OCI-LY3 (cell line): ENCODE measurements at regions not wholly inside any gene's neighbourhood (a gene's known extent, or its start where the extent isn't known, plus 50 kb on each side); places are given as distances from the start of the nearest gene placed in this dataset.

Experiments used
- CTCF ChIP-seq: fragments of 200-600, 300-600 bp; sonication (generic); IDR thresholded peaks from 2 replicates; pipeline ENCODE4 v1.5.1; 2014; ENCODE audit warnings: antibody characterized with exemption, low read length, low read depth
- EZH2phosphoT487 ChIP-seq: fragments of 200-600 bp; shearing (Covaris generic); IDR thresholded peaks from 2 replicates; pipeline ENCODE4 v1.6.1; 2018; ENCODE audit warnings: antibody characterized with exemption, mixed run types, low read depth

- TF ChIP-seq CTCF, result no peak
- TF ChIP-seq EZH2phosphoT487, result no peak
Measured at GRCh38 chr18:22871809-22872525, 61.2 kb upstream of the RBBP8 start.
